ENCODE measurements at regions not wholly inside any gene's neighbourhood (a gene's known extent, or its start where the extent isn't known, plus 50 kb on each side); places are given as distances from the start of the nearest gene placed in this dataset.

- no peak for DNase-seq
These were observed 942.1 kb downstream of the KCNJ2 start for GRCh38 chr17:71111460-71111859.

- no peak for DNase-seq
These were observed 942.6 kb downstream of the KCNJ2 start for GRCh38 chr17:71111934-71112333.

GRCh38 chr17:71113347-71113746 is 944.0 kb downstream of the KCNJ2 start:
- DNase-seq: no peak

- no peak for DNase-seq
These were observed 945.8 kb downstream of the KCNJ2 start for GRCh38 chr17:71114911-71115668.

GRCh38 chr17:71115669-71115972 is 946.3 kb downstream of the KCNJ2 start:
- DNase-seq: no peak

GRCh38 chr17:71117466-71117865 is 948.1 kb downstream of the KCNJ2 start:
- DNase-seq: no peak

GRCh38 chr17:71118039-71118438 is 948.7 kb downstream of the KCNJ2 start:
- DNase-seq: no peak

- DNase-seq: no peak
These were observed 958.1 kb downstream of the KCNJ2 start for GRCh38 chr17:71127416-71127815.

- no peak for DNase-seq
These were observed 973.0 kb downstream of the KCNJ2 start for GRCh38 chr17:71142333-71142732.

GRCh38 chr17:71145486-71145885 is 975.3 kb upstream of the SOX9 start:
- no peak for DNase-seq

GRCh38 chr17:71147906-71148305 is 972.9 kb upstream of the SOX9 start:
- DNase-seq: no peak

- DNase-seq: no peak
These were observed 971.2 kb upstream of the SOX9 start for GRCh38 chr17:71149607-71150006.

- DNase-seq: no peak
These were observed 963.5 kb upstream of the SOX9 start for GRCh38 chr17:71157297-71157696.

GRCh38 chr17:71158437-71158836 is 962.4 kb upstream of the SOX9 start:
- no peak for DNase-seq

GRCh38 chr17:71163121-71163812 is 957.6 kb upstream of the SOX9 start:
- DNase-seq: peak; percentile 71

GRCh38 chr17:71163813-71164122 is 957.1 kb upstream of the SOX9 start:
- no peak for DNase-seq

GRCh38 chr17:71164561-71164960 is 956.3 kb upstream of the SOX9 start:
- no peak for DNase-seq

- DNase-seq: no peak
These were observed 954.5 kb upstream of the SOX9 start for GRCh38 chr17:71166311-71166710.

GRCh38 chr17:71168053-71168741 is 952.6 kb upstream of the SOX9 start:
- no peak for DNase-seq

GRCh38 chr17:71170070-71170469 is 950.8 kb upstream of the SOX9 start:
- DNase-seq: no peak

GRCh38 chr17:71171270-71171669 is 949.5 kb upstream of the SOX9 start:
- DNase-seq: no peak

GRCh38 chr17:71173991-71174390 is 946.8 kb upstream of the SOX9 start:
- DNase-seq: no peak

GRCh38 chr17:71176331-71176730 is 944.5 kb upstream of the SOX9 start:
- no peak for DNase-seq

- DNase-seq: no peak
These were observed 943.8 kb upstream of the SOX9 start for GRCh38 chr17:71176928-71177443.

Measured in NCI-H1048 (cell line).